Colonic mucosa (tissue), 4 donors: ENCODE measurements at regions not wholly inside any gene's neighbourhood (a gene's known extent, or its start where the extent isn't known, plus 50 kb on each side); places are given as distances from the start of the nearest gene placed in this dataset.
"Not testable (repeated sequence)": the region's sequence is repeated elsewhere in the genome, so short reads cannot be mapped to it uniquely, and the experiment has no call there.

Experiments
- DNase-seq: peaks from one replicate; pipeline ENCODE4 v3.0.0-alpha.2; 2020
- H3K27ac ChIP-seq: fragments of 200-600 bp; one replicate; pipeline ENCODE4 v1.8.0; 2021
- H3K27me3 ChIP-seq: fragments of 200-600 bp; one replicate; pipeline ENCODE4 v1.8.0; 2021
- H3K36me3 ChIP-seq: fragments of 200-600 bp; one replicate; pipeline ENCODE4 v1.8.0; 2021
- H3K4me1 ChIP-seq: fragments of 200-600 bp; one replicate; pipeline ENCODE4 v1.8.0; 2021; ENCODE audit warnings: mild to moderate bottlenecking
- H3K4me3 ChIP-seq: fragments of 200-600 bp; one replicate; pipeline ENCODE4 v1.8.0; 2021
- H3K9ac ChIP-seq, 2 donors: one replicate each; pipeline ENCODE4 v1.7.0; 2013; ENCODE audit warnings: control low read depth in 2 of 2, low read depth in 2 of 2, low read length in 2 of 2
- H3K9me3 ChIP-seq: fragments of 200-600 bp; one replicate; pipeline ENCODE4 v1.8.0; 2021
- CTCF ChIP-seq: fragments of 200-600 bp; IDR thresholded peaks from one replicate; pipeline ENCODE4 v1.8.0; 2022; ENCODE audit warnings: antibody characterized with exemption, mild to moderate bottlenecking
- intact Hi-C: fragments of 100-400 bp; cut with DNase I; formaldehyde crosslinking; loops from one replicate; pipeline ENCODE4 v1.14.1; 2022
- donor health status: healthy.
- donor health status: DM: no; HTN: no; CAD: no.
- donor health status: DM: no; HTN: no; CAD: no.

- Histone ChIP-seq H3K9me3 (no peaks in the 10 kb centered on the region), H3K36me3 (no peaks in the 10 kb centered on the region), H3K27ac (no peak overlapping the region), H3K4me3 (no peak overlapping the region), H3K27me3 (no peaks in the 10 kb centered on the region), H3K9ac (no peak overlapping the region), H3K4me1 (no peaks in the 10 kb centered on the region)
- TF ChIP-seq CTCF: no peak
- intact Hi-C loops: no loop called here
- no peak for DNase-seq
These were observed 120.5 kb upstream of the GHITM start for GRCh38 chr10:84018826-84019225.

- H3K4me1 ChIP-seq, H3K4me3 ChIP-seq, intact Hi-C loops, H3K9me3 ChIP-seq, H3K9ac ChIP-seq, H3K36me3 ChIP-seq, H3K27me3 ChIP-seq, H3K27ac ChIP-seq: not testable (repeated sequence)
- DNase-seq: peak; percentile 66
These were observed 119.4 kb upstream of the GHITM start for GRCh38 chr10:84019854-84020458.

GRCh38 chr10:84026821-84027257, 112.5 kb upstream of the GHITM start:
- no peaks in the 10 kb centered on the region for H3K27me3 ChIP-seq
- no peak overlapping the region for H3K27ac ChIP-seq
- TF ChIP-seq CTCF: peak; percentile 69
- intact Hi-C loops: no loop called here
- H3K9me3 ChIP-seq: no peaks in the 10 kb centered on the region
- no peaks in the 10 kb centered on the region for H3K36me3 ChIP-seq
- no peaks in the 10 kb centered on the region for H3K4me1 ChIP-seq
- no peak overlapping the region for H3K9ac ChIP-seq
- no peak overlapping the region for H3K4me3 ChIP-seq
- peak; percentile 28 for DNase-seq

GRCh38 chr10:84029840-84030239, 109.5 kb upstream of the GHITM start:
- no peak for TF ChIP-seq CTCF
- no peak overlapping the region for H3K4me3 ChIP-seq
- H3K27ac ChIP-seq: no peak overlapping the region
- H3K4me1 ChIP-seq: no peaks in the 10 kb centered on the region
- DNase-seq: no peak
- no peak overlapping the region for H3K9ac ChIP-seq
- intact Hi-C loops: no loop called here
- no peaks in the 10 kb centered on the region for H3K9me3 ChIP-seq
- no peaks in the 10 kb centered on the region for H3K36me3 ChIP-seq
- H3K27me3 ChIP-seq: no peaks in the 10 kb centered on the region

- Histone ChIP-seq H3K27ac (no peak overlapping the region), H3K4me1 (no peaks in the 10 kb centered on the region), H3K9me3 (no peaks in the 10 kb centered on the region), H3K27me3 (no peaks in the 10 kb centered on the region), H3K36me3 (no peaks in the 10 kb centered on the region), H3K9ac (no peak overlapping the region), H3K4me3 (no peak overlapping the region)
- intact Hi-C loops: no loop called here
- DNase-seq: no peak
- no peak for TF ChIP-seq CTCF
These were observed 101.3 kb upstream of the GHITM start for GRCh38 chr10:84038035-84038434.

- H3K27ac ChIP-seq: no peak overlapping the region
- no peaks in the 10 kb centered on the region for H3K4me1 ChIP-seq
- H3K9me3 ChIP-seq: no peaks in the 10 kb centered on the region
- no peak for DNase-seq
- intact Hi-C loops: no loop called here
- no peak for TF ChIP-seq CTCF
- H3K9ac ChIP-seq: no peak overlapping the region
- no peaks in the 10 kb centered on the region for H3K36me3 ChIP-seq
- H3K4me3 ChIP-seq: no peak overlapping the region
- no peaks in the 10 kb centered on the region for H3K27me3 ChIP-seq
These were observed 99.4 kb upstream of the GHITM start for GRCh38 chr10:84039957-84040356.
